K562 (cell line): ENCODE measurements at regions not wholly inside any gene's neighbourhood (a gene's known extent, or its start where the extent isn't known, plus 50 kb on each side); places are given as distances from the start of the nearest gene placed in this dataset.

ENCODE experiments used
- AFF4 ChIP-seq: sonication (generic); formaldehyde crosslinking; IDR thresholded peaks from 2 replicates; pipeline ENCODE4 v1.8.0; 2023; ENCODE audit warnings: mild to moderate bottlenecking, missing genetic modification reagents
- CEBPB ChIP-seq: fragments of 450-650 bp; IDR thresholded peaks from 2 replicates; pipeline ENCODE4 v1.6.1; 2016; ENCODE audit warnings: missing genetic modification characterization, missing compliant biosample characterization
- CHD2 ChIP-seq: IDR thresholded peaks from 2 replicates; pipeline ENCODE4 v1.6.1; 2011; ENCODE audit warnings: low read depth, low read length
- CTCF ChIP-seq, 3 experiments: IDR thresholded peaks in 2 of 3; conservative IDR thresholded peaks in 1 of 3; 2 replicates each; pipeline ENCODE4 v1.5.1; 2011 to 2012; ENCODE audit warnings: low read length in 3 of 3, mild to moderate bottlenecking in 3 of 3, control low read depth in 2 of 3, improper control_type of control experiment in 1 of 3, inconsistent platforms in 1 of 3, low read depth in 1 of 3, mixed read lengths in 1 of 3, moderate library complexity in 1 of 3; ENCODE audit not compliant: insufficient read depth in 2 of 3
- ETV6 ChIP-seq, 3 experiments: fragments of 150-350 bp in 1 of 3; sonication (generic) in 1 of 3; formaldehyde crosslinking in 1 of 3; IDR thresholded peaks; 2 replicates each; pipeline versions ENCODE4 v1.6.1 to v1.8.0; 2014 to 2022; ENCODE audit warnings: borderline replicate concordance in 2 of 3, low read depth in 2 of 3, antibody characterized with exemption in 1 of 3, low read length in 1 of 3, mild to moderate bottlenecking in 1 of 3, missing genetic modification reagents in 1 of 3
- FOXK1 ChIP-seq: sonication (generic); formaldehyde crosslinking; IDR thresholded peaks from 2 replicates; pipeline ENCODE4 v1.8.0; 2022; ENCODE audit warnings: missing genetic modification reagents, mild to moderate bottlenecking, borderline replicate concordance
- IRF9 ChIP-seq: fragments of 450-650 bp; IDR thresholded peaks from 2 replicates; pipeline ENCODE4 v1.6.1; 2016; ENCODE audit warnings: missing biosample characterization, missing genetic modification characterization
- KLF16 ChIP-seq: IDR thresholded peaks from 2 replicates; pipeline ENCODE4 v1.6.1; 2016; ENCODE audit warnings: antibody characterized with exemption
- MTA3 ChIP-seq: fragments of 450-650 bp; formaldehyde crosslinking; IDR thresholded peaks from 2 replicates; pipeline ENCODE4 v1.6.1; 2017; ENCODE audit warnings: mild to moderate bottlenecking, borderline replicate concordance
- NR3C1 ChIP-seq: sonication (generic); formaldehyde crosslinking; IDR thresholded peaks from 2 replicates; pipeline ENCODE4 v1.8.1; 2022; ENCODE audit warnings: missing genetic modification reagents
- PBX2 ChIP-seq, 2 experiments: IDR thresholded peaks in 1 of 2; conservative IDR thresholded peaks in 1 of 2; 2 replicates each; pipeline ENCODE4 v1.6.1; 2016; ENCODE audit warnings: low read depth in 2 of 2, mild to moderate bottlenecking in 1 of 2, missing compliant biosample characterization in 1 of 2, missing genetic modification characterization in 1 of 2, moderate library complexity in 1 of 2
- ZBTB17 ChIP-seq: fragments of 450-650 bp; formaldehyde crosslinking; IDR thresholded peaks from 2 replicates; pipeline ENCODE4 v1.4.0; 2020; ENCODE audit warnings: mild to moderate bottlenecking
- ZNF280B ChIP-seq: fragments of 250-450 bp; sonication (Bioruptor Pico); IDR thresholded peaks from 2 replicates; pipeline ENCODE4 v1.5.1; 2021; ENCODE audit warnings: mild to moderate bottlenecking
- ZNF639 ChIP-seq, 2 experiments: fragments of 200-800 bp in 1 of 2; sonication (Bioruptor generic) in 1 of 2; sonication (generic) in 1 of 2; formaldehyde crosslinking in 1 of 2; IDR thresholded peaks in 1 of 2; conservative IDR thresholded peaks in 1 of 2; 2 replicates each; pipeline versions ENCODE4 v1.5.0 to v1.6.1; 2016 to 2020; ENCODE audit warnings: missing compliant biosample characterization in 1 of 2, missing genetic modification characterization in 1 of 2, missing genetic modification reagents in 1 of 2

- TF ChIP-seq CTCF (IDR thresholded peaks at IDR 0.05 in 2 of 3, conservative IDR thresholded peaks at IDR 0.05 in 1 of 3; ENCODE audit: insufficient read depth in 2 of 3, low read depth in 1 of 3, low read length in 3 of 3) (no peak), CHD2 (no peak), MTA3 (no peak), KLF16 (no peak), CEBPB (tag) (no peak), ETV6 (IDR thresholded peaks at IDR 0.05; ENCODE audit: borderline replicate concordance in 1 of 2, low read depth in 2 of 2, low read length in 1 of 2) (no peak), ETV6 (CRISPR knock-in tag; IDR thresholded peaks at IDR 0.05; ENCODE audit: borderline replicate concordance) (no peak), AFF4 (no peak), NR3C1 (CRISPR knock-in tag) (no peak), ZBTB17 (CRISPR knock-in tag) (no peak), ZNF639 (CRISPR knock-in tag; conservative IDR thresholded peaks at IDR 0.05 in 1 of 2, IDR thresholded peaks at IDR 0.05 in 1 of 2) (no peak), PBX2 (CRISPR knock-in tag; IDR thresholded peaks at IDR 0.05; ENCODE audit: low read depth) (no peak), PBX2 (tag; conservative IDR thresholded peaks at IDR 0.05; ENCODE audit: low read depth) (no peak), FOXK1 (no peak), ZNF280B (CRISPR knock-in tag) (no peak), IRF9 (tag) (no peak)
These were observed 367.9 kb downstream of the FAM133A start for GRCh38 chrX:94041881-94042280.
